Vagina (tissue), 2 donors: ENCODE measurements at regions not wholly inside any gene's neighbourhood (a gene's known extent, or its start where the extent isn't known, plus 50 kb on each side); places are given as distances from the start of the nearest gene placed in this dataset.

Experiments
- POLR2A ChIP-seq, 2 donors: fragments of 450-650 bp; IDR thresholded peaks; one replicate each; pipeline ENCODE4 v1.6.1; 2017; ENCODE audit warnings: antibody characterized with exemption in 2 of 2, mild to moderate bottlenecking in 2 of 2, moderate library complexity in 2 of 2
- TF ChIP-seq, protein P1 (sequence below), 3 experiments: fragments of 450-650 bp in 2 of 3; fragments of 200-600 bp in 1 of 3; sonication (generic) in 1 of 3; IDR thresholded peaks; one replicate each; pipeline ENCODE4 v1.5.1; 2017 to 2019; ENCODE audit warnings: antibody characterized with exemption in 3 of 3, mild to moderate bottlenecking in 2 of 3, moderate library complexity in 2 of 3

DNA sequence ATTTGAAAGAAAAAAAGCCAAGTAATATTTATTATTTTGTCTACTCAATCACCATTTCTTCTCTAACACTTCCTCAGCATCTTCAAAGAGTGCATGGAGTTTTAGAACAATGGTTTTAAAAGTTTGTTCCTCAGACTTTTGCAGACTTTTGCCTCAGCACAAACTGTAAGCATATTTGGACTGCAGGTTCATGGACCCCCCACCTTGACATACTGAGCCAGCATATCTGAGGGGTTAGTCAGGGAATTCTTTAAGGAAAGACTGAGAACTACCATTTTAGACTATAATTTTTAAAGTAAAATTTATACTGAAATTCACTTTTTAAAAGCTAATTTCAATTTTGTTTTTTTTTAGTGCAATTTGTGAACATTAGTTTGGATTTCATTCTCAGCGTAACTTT lies 1676.8 kb upstream of the PCDH20 start:
- TF ChIP-seq, protein P1, sequence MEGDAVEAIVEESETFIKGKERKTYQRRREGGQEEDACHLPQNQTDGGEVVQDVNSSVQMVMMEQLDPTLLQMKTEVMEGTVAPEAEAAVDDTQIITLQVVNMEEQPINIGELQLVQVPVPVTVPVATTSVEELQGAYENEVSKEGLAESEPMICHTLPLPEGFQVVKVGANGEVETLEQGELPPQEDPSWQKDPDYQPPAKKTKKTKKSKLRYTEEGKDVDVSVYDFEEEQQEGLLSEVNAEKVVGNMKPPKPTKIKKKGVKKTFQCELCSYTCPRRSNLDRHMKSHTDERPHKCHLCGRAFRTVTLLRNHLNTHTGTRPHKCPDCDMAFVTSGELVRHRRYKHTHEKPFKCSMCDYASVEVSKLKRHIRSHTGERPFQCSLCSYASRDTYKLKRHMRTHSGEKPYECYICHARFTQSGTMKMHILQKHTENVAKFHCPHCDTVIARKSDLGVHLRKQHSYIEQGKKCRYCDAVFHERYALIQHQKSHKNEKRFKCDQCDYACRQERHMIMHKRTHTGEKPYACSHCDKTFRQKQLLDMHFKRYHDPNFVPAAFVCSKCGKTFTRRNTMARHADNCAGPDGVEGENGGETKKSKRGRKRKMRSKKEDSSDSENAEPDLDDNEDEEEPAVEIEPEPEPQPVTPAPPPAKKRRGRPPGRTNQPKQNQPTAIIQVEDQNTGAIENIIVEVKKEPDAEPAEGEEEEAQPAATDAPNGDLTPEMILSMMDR (IDR thresholded peaks at IDR 0.05): no peak
- TF ChIP-seq POLR2A (IDR thresholded peaks at IDR 0.05): no peak
